ENCODE measurements at regions not wholly inside any gene's neighbourhood (a gene's known extent, or its start where the extent isn't known, plus 50 kb on each side); places are given as distances from the start of the nearest gene placed in this dataset.

- peak; percentile 48 for DNase-seq (ENCODE audit: low read depth)
- no peak overlapping the region for H3K4me3 ChIP-seq (ENCODE audit: low read depth, low read length)
- no peak for TF ChIP-seq CTCF (IDR thresholded peaks at IDR 0.05; ENCODE audit: insufficient read depth, low read length)
These were observed 157.1 kb upstream of the CCND2 start for GRCh38 chr12:4116251-4117111.

- H3K4me3 ChIP-seq (ENCODE audit: low read depth, low read length): no peak overlapping the region
- TF ChIP-seq CTCF (IDR thresholded peaks at IDR 0.05; ENCODE audit: insufficient read depth, low read length): no peak
- no peak for DNase-seq (ENCODE audit: low read depth)
These were observed 158.0 kb upstream of the CCND2 start for GRCh38 chr12:4115570-4115969.

- no peak overlapping the region for H3K4me3 ChIP-seq (ENCODE audit: low read depth, low read length)
- no peak for TF ChIP-seq CTCF (IDR thresholded peaks at IDR 0.05; ENCODE audit: insufficient read depth, low read length)
- DNase-seq (ENCODE audit: low read depth): no peak
These were observed 158.6 kb upstream of the CCND2 start for GRCh38 chr12:4114986-4115385.

GRCh38 chr12:4112734-4113325 lies 160.7 kb upstream of the CCND2 start:
- DNase-seq (ENCODE audit: low read depth): no peak
- no peak for TF ChIP-seq CTCF (IDR thresholded peaks at IDR 0.05; ENCODE audit: insufficient read depth, low read length)
- H3K4me3 ChIP-seq (ENCODE audit: low read depth, low read length): no peak overlapping the region

- DNase-seq (ENCODE audit: low read depth): no peak
- TF ChIP-seq CTCF (IDR thresholded peaks at IDR 0.05; ENCODE audit: insufficient read depth, low read length): no peak
- H3K4me3 ChIP-seq (ENCODE audit: low read depth, low read length): no peak overlapping the region
These were observed 161.3 kb upstream of the CCND2 start for GRCh38 chr12:4112290-4112689.

GRCh38 chr12:4111010-4111409 lies 162.6 kb upstream of the CCND2 start:
- no peak overlapping the region for H3K4me3 ChIP-seq (ENCODE audit: low read depth, low read length)
- TF ChIP-seq CTCF (IDR thresholded peaks at IDR 0.05; ENCODE audit: insufficient read depth, low read length): no peak
- DNase-seq (ENCODE audit: low read depth): no peak

Data from fibroblast of the aortic adventitia (primary cell).